ENCODE measurements at regions not wholly inside any gene's neighbourhood (a gene's known extent, or its start where the extent isn't known, plus 50 kb on each side); places are given as distances from the start of the nearest gene placed in this dataset.

DNA sequence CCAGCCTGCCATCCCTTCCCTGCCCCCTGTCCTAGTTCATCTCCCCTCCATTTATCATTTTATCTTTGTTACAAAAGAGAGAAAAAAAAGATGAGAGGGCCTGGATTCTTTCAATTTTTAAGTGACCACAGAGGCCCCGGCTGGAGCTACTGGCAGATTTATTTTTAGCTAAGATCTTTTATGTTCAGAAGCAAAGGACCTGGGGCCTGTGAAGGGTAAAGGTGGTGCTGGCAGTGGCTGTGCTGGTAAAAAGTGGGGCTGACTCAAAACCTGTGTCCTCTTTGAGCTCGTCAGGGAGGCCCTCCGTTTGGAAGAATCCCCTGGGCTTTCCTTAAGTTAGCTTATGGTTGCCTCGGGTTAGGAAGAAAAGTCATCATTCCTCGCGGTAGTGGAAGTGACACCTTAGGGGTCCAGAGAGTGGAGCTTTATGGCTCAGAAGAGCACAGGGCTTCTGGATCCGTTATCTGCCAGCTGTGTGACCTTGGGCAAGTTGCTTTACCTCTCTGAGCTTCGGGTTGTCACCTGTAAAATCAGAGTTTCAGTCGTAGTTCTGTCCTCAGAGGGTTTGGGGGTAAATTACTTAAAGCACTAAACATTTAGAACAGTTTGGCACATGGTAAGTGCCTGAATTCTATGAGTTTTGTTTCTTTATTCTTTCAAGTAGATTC is 923.8 kb upstream of the EEF2KMT start:
- Histone ChIP-seq H2AK5ac (ENCODE audit: low read depth, low read length) (no peak overlapping the region), H3K79me1 (ENCODE audit: low read depth in 1 of 2, low read length in 2 of 2) (no peaks in the 10 kb centered on the region), H2BK120ac (ENCODE audit: low read depth, low read length) (no peak overlapping the region), H4K8ac (ENCODE audit: low read depth in 2 of 2, low read length in 2 of 2) (no peak overlapping the region), H3K4ac (ENCODE audit: low read depth, low read length) (no peak overlapping the region), H3K9me3 (ENCODE audit: control insufficient read depth, insufficient read depth, low read length) (peaks cover 14% of the 10 kb centered on the region), H3K4me3 (ENCODE audit: insufficient read depth, low read depth, low read length) (no peak overlapping the region), H2AK9ac (replicated peaks; ENCODE audit: low read depth, low read length, poor library complexity) (no peak overlapping the region), H2BK5ac (ENCODE audit: low read depth, low read length, poor library complexity, severe bottlenecking) (no peak overlapping the region), H3K18ac (ENCODE audit: low read depth, low read length) (no peak overlapping the region), H3K9ac (ENCODE audit: low read depth, low read length) (no peak overlapping the region), H3K9me1 (ENCODE audit: insufficient read depth, low read length) (no peaks in the 10 kb centered on the region), H2BK15ac (ENCODE audit: low read depth, low read length) (no peak overlapping the region), H3K27me3 (ENCODE audit: control insufficient read depth, insufficient read depth, low read length) (no peaks in the 10 kb centered on the region), H3K56ac (ENCODE audit: extremely low read depth, insufficient read depth, low read length) (no peak overlapping the region), H3K23ac (ENCODE audit: low read depth, low read length) (no peak overlapping the region), H3K4me2 (ENCODE audit: low read depth, low read length) (no peak overlapping the region), H3K4me1 (ENCODE audit: control insufficient read depth, insufficient read depth, low read length) (no peaks in the 10 kb centered on the region), H3K36me3 (ENCODE audit: control insufficient read depth, insufficient read depth, low read length) (no peaks in the 10 kb centered on the region), H4K91ac (ENCODE audit: insufficient read depth, low read depth, low read length) (no peak overlapping the region), H2AFZ (replicated peaks; ENCODE audit: low read length, poor library complexity) (no peak overlapping the region), H4K5ac (ENCODE audit: low read depth, low read length) (no peak overlapping the region), H2BK20ac (ENCODE audit: low read depth, low read length) (no peak overlapping the region), H4K20me1 (ENCODE audit: insufficient read depth, low read length) (no peaks in the 10 kb centered on the region), H3K27ac (ENCODE audit: insufficient read depth, low read length) (no peak overlapping the region), H3K14ac (replicated peaks; ENCODE audit: low read depth, low read length) (no peak overlapping the region)
- dilution Hi-C loops (cut with HindIII; ENCODE audit: low sequenced_read_pairs, unreplicated experiment) = no loop called here
- ChIA-PET POLR2A (ENCODE audit: unreplicated experiment) (no interaction called here), CTCF (interaction anchor here (0.7 kb wide), 1 partner anchor 719 kb away, joined by 3 read pairs; no protein-coding TSS in a partner anchor)
- ATAC-seq (ENCODE audit: low read depth) (no peak), DNase-seq (no peak)
- no peak for TF ChIP-seq RFX5 (IDR thresholded peaks at IDR 0.05; ENCODE audit: low read depth, low read length)
- TF ChIP-seq, protein P1, sequence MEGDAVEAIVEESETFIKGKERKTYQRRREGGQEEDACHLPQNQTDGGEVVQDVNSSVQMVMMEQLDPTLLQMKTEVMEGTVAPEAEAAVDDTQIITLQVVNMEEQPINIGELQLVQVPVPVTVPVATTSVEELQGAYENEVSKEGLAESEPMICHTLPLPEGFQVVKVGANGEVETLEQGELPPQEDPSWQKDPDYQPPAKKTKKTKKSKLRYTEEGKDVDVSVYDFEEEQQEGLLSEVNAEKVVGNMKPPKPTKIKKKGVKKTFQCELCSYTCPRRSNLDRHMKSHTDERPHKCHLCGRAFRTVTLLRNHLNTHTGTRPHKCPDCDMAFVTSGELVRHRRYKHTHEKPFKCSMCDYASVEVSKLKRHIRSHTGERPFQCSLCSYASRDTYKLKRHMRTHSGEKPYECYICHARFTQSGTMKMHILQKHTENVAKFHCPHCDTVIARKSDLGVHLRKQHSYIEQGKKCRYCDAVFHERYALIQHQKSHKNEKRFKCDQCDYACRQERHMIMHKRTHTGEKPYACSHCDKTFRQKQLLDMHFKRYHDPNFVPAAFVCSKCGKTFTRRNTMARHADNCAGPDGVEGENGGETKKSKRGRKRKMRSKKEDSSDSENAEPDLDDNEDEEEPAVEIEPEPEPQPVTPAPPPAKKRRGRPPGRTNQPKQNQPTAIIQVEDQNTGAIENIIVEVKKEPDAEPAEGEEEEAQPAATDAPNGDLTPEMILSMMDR (conservative IDR thresholded peaks at IDR 0.05; ENCODE audit: low read depth, low read length) = no peak
- no peak for TF ChIP-seq SMC3 (IDR thresholded peaks at IDR 0.05; ENCODE audit: low read depth, low read length)
- no peak for TF ChIP-seq USF2 (IDR thresholded peaks at IDR 0.05; ENCODE audit: low read depth, low read length)
- TF ChIP-seq RCOR1 (IDR thresholded peaks at IDR 0.05; ENCODE audit: insufficient replicate concordance, low read length) = no peak
- WGBS, 2 experiments (ENCODE audit: extremely low coverage in 2 of 2, insufficient read length in 1 of 2) = 43% methylated on average over 3 of the region's 9 CpGs; no CpG with 5 or more reads in 1 of the 2 experiments
- intact Hi-C loops (cut with micrococcal nuclease) = no loop called here
- in situ Hi-C loops (cut with MboI; ENCODE audit: low sequenced_read_pairs) = no loop called here
- no TSS peak for BruUV-seq (replicated peaks)
